Right renal cortex interstitium (tissue), 3 donors: ENCODE measurements at regions not wholly inside any gene's neighbourhood (a gene's known extent, or its start where the extent isn't known, plus 50 kb on each side); places are given as distances from the start of the nearest gene placed in this dataset.
"Not testable (repeated sequence)": the region's sequence is repeated elsewhere in the genome, so short reads cannot be mapped to it uniquely, and the experiment has no call there.

Experiments
- DNase-seq, 3 donors: peaks; one replicate each; pipeline ENCODE4 v3.0.0-alpha.2; 2013; ENCODE audit warnings: low read depth in 3 of 3, low spot score in 2 of 3

GRCh38 chr9:42370172-42370571 is 186.7 kb downstream of the SPATA31A6 start:
- DNase-seq, result not testable (repeated sequence)

DNA sequence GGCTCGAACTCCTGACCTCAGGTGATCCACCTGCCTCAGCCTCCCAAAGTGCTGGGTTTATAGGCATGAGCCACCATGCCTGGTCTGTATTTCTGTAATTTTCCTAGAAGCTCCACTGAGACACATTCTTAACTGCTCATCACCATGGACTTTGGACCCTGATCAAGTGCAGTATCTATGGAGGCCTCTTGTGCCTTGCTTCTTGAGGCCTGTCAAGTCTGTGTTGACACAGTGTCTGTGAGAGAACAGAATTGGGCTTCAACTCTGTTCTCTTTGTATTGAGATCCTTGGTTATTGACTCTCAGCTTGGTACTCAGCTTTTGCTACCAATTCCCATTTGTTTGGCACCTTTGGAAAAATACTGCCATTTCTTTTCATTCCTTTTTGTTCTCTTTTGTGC is 188.0 kb downstream of the SPATA31A6 start:
- DNase-seq, result not testable (repeated sequence)

- DNase-seq, result not testable (repeated sequence)
Measured at GRCh38 chr9:42377530-42378417, 194.3 kb downstream of the SPATA31A6 start.

- no peak for DNase-seq
Measured at GRCh38 chr9:42378418-42378815, 195.0 kb downstream of the SPATA31A6 start.

DNA sequence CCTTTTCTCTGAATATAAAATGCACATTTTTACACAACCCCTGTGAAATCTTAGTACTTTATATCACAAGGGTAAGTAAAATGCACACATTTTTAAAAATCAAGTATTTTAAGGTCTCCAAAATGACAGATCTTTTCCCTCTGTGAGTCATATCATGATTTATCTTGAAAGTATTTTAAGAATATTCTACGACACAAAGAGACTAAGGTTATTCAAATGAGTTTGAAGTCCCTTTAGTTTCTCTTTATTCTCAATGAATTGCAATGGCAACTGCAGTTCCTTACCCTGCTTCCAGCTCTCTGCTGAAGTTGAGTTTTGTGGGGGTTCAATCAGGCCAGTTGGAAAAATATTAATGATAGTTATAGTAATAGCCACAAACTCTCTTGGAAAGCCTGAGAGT is 196.1 kb downstream of the SPATA31A6 start:
- not testable (repeated sequence) for DNase-seq

DNA sequence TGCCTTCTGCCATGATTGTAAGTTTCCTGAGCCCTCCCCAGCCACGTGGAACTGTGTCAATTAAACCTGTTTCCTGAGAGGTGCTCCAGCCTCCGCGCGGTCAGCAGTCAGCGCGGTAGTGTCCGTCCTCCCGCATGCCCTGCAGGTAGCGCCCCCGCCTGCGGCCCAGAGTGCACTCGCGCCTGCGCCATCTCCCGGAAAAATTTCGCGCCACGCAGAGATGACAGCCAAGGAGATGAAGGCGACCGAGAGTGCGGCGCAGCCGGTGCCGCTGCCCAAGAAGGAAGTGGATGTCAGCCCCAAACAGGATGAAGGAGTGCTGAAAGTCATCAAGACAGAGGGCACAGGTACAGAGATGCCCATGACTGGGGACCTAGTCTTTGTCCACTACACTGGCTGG is 201.1 kb downstream of the SPATA31A6 start:
- DNase-seq, result not testable (repeated sequence)

GRCh38 chr9:42385574-42386120 is 202.2 kb downstream of the SPATA31A6 start:
- not testable (repeated sequence) for DNase-seq

DNA sequence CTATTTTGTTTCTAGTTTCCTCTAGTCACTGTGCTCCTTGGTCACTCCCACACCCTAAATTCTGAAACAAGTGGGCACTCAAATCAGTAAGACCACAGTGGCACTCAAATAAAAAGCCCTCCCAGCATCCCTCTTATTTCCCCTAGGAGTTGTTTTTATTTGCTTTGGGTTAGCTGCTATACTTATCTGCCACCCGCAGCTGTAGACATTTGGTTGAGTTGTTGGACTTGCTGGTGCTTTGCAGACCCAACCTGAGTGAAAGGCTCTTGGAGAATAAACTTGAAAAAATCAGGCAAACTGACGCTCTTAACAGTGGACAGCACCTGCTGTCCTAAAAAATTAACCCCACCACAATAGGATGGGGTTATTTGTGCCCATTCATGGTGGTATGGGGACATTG is 203.0 kb downstream of the SPATA31A6 start:
- DNase-seq, result no peak

DNA sequence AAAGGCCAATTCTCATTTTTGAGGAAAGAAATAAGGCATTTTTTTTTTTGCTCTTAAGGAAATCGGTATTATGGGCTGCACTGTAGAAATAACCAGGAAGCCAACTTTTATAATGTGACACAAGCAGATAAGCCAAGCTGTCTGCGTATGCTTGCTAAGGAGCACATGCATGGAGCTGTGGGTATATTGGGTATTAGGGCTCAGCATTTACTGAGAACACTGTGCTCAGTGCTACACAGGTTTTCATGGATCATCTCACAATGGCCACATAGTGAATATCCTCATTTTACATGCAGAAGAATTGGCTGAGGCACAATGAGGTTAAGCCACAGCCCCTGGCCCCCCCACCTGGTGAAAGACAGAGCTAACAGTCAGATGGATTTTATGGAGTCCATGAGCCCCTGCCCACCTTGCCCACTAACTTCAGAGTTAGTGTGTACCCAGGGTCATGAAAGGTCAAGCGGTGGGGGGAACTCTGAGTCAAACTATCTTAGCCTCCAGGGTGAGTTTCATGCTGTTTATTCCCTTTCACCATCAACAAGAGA is 204.8 kb downstream of the SPATA31A6 start:
- DNase-seq, result no peak

GRCh38 chr9:42388846-42389245 is 205.4 kb downstream of the SPATA31A6 start:
- DNase-seq, result no peak

- not testable (repeated sequence) for DNase-seq
Measured at GRCh38 chr9:42392773-42393455, 209.5 kb downstream of the SPATA31A6 start.

DNA sequence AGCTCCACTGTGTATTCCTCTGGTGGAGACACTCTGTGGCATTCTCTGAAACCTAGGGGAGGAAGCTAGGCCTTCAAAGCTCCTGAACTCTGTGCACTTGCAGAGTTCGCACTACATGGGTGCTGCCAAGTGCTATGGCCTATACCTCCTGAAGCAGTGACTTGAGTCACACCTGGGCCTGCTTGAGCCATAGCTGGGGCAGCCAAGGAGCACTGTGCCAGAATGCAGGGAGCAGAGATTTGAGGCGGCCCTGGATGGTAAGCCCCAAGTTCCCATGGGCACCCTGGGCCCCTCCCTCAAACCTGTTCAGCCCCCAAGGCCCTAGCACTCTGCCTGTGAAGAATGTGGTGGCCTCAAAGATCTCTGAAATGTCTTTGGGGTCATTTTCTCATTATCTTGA is 212.9 kb downstream of the SPATA31A6 start:
- no peak for DNase-seq

GRCh38 chr9:42397336-42397735 is 213.9 kb downstream of the SPATA31A6 start:
- DNase-seq, result not testable (repeated sequence)

- not testable (repeated sequence) for DNase-seq
Measured at GRCh38 chr9:42402919-42403318, 219.5 kb downstream of the SPATA31A6 start.

DNA sequence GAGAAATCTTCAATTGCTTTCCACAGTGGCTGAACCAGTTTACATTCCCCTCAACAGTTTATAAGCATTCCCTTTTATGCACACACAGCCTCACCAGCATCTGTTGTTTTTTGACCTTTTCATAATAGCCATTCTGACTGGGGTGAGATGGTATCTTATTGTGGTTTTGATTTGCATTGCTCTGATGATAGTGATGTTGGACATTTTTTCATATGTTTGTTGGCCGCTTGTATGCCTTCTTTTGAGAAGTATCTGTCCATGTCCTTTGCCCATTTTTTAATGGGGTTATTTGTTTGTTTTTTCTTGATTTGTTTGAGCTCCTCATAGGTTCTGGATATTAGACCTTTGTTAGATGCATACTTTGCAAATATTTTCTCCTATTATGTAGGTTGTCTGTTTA is 226.1 kb downstream of the SPATA31A6 start:
- DNase-seq, result not testable (repeated sequence)

- not testable (repeated sequence) for DNase-seq
Measured at GRCh38 chr9:42412354-42412753, 228.9 kb downstream of the SPATA31A6 start.

DNA sequence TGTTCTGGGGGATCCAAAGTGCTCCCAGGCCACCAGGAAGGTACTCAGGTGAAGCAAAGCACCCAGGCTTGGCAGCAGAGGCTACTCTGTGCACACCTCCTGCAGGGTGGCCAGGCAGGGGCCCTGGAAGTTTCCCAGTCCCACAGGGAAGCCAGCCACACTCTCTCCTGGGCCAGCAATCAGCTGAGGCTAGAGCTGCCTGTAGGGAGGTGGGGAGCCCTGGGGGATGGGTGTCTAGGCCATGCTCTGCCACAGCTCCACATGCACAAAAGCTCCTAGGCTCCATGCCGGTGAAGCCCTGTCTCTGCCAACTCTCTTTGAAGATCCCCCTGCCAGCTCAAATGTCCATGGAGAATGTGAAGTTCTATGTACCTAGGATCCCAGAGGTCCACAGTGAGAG is 231.4 kb downstream of the SPATA31A6 start:
- not testable (repeated sequence) for DNase-seq

GRCh38 chr9:42419652-42420051 is 236.2 kb downstream of the SPATA31A6 start:
- DNase-seq, result not testable (repeated sequence)

DNA sequence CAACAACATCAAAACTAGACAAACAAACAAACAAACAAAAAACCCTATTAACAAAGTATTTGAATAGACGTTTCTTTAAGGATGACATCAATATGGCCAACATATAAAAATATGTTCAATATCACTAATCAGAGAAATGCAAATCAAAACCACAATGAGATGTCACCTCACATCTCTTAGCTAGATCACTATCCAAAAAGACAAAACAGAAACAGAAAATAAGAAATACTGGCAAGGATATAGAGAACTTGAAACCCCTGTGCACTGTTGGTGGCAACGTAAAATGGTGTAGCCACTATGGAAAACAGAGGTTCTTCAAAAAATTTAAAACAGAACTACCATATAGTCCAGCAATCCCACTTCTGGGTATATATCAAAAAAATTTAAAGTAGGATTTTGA is 236.9 kb downstream of the SPATA31A6 start:
- not testable (repeated sequence) for DNase-seq

- DNase-seq, result not testable (repeated sequence)
Measured at GRCh38 chr9:42421630-42422029, 238.2 kb downstream of the SPATA31A6 start.
